Endodermal cell (in vitro differentiated cells): ENCODE measurements at regions not wholly inside any gene's neighbourhood (a gene's known extent, or its start where the extent isn't known, plus 50 kb on each side); places are given as distances from the start of the nearest gene placed in this dataset.

Source experiments
- DNase-seq: peaks from one replicate; pipeline ENCODE4 v3.0.0-alpha.2; 2017
- H3K27ac ChIP-seq: 2 replicates; pipeline ENCODE4 v1.5.1; 2013; ENCODE audit warnings: mild to moderate bottlenecking, low read depth, low read length, moderate library complexity
- H3K27me3 ChIP-seq: 2 replicates; pipeline ENCODE4 v1.6.1; 2013; ENCODE audit warnings: mild to moderate bottlenecking, low read length, moderate library complexity; ENCODE audit not compliant: insufficient read depth, control insufficient read depth, poor library complexity, severe bottlenecking
- H3K36me3 ChIP-seq: 2 replicates; pipeline ENCODE4 v1.7.0; 2013; ENCODE audit warnings: mild to moderate bottlenecking, low read length, moderate library complexity; ENCODE audit not compliant: control insufficient read depth, insufficient read depth
- H3K4me1 ChIP-seq: one replicate; pipeline ENCODE4 v1.7.0; 2013; ENCODE audit warnings: low read length; ENCODE audit not compliant: control insufficient read depth, insufficient read depth
- H3K4me3 ChIP-seq: 2 replicates; pipeline ENCODE4 v1.5.1; 2013; ENCODE audit warnings: mild to moderate bottlenecking, low read length, moderate library complexity
- H3K9ac ChIP-seq: 2 replicates; pipeline ENCODE4 v1.6.1; 2013; ENCODE audit warnings: mild to moderate bottlenecking, low read length, moderate library complexity; ENCODE audit not compliant: poor library complexity, severe bottlenecking; ENCODE audit errors: extremely low read depth
- H3K9me3 ChIP-seq: 2 replicates; pipeline ENCODE4 v1.6.1; 2013; ENCODE audit warnings: mild to moderate bottlenecking, low read length, moderate library complexity; ENCODE audit not compliant: control insufficient read depth
- H3K27ac Mint-ChIP-seq: 2 replicates; pipeline ENCODE4 v1.8.0; 2020; ENCODE audit warnings: mixed read lengths
- H3K27me3 Mint-ChIP-seq: 2 replicates; pipeline ENCODE4 v1.8.0; 2021; ENCODE audit warnings: mild to moderate bottlenecking, mixed read lengths; ENCODE audit not compliant: insufficient read depth
- H3K36me3 Mint-ChIP-seq: 2 replicates; pipeline ENCODE4 v1.8.0; 2020; ENCODE audit warnings: low read depth, mixed read lengths
- H3K4me1 Mint-ChIP-seq: 2 replicates; pipeline ENCODE4 v1.8.0; 2020; ENCODE audit warnings: mixed read lengths
- H3K4me3 Mint-ChIP-seq: 2 replicates; pipeline ENCODE4 v1.8.0; 2020; ENCODE audit warnings: mild to moderate bottlenecking, moderate library complexity, mixed read lengths
- H3K9me3 Mint-ChIP-seq: 2 replicates; pipeline ENCODE4 v1.8.0; 2020; ENCODE audit warnings: mild to moderate bottlenecking, mixed read lengths
- WGBS, 2 experiments: methylation state at CpG; one replicate each; pipeline versions ENCODE4 v1.1.5 to v1.1.7; 2013; ENCODE audit warnings: missing lambda C conversion rate in 2 of 2, mixed read lengths in 1 of 2; ENCODE audit not compliant: insufficient coverage in 1 of 2, insufficient read length in 1 of 2; 5-methylcytosine and 5-hydroxymethylcytosine counted together
- TF ChIP-seq, protein P1 (sequence below): fragments of 200-600 bp; sonication (generic); conservative IDR thresholded peaks from 2 replicates; pipeline ENCODE4 v1.5.0; 2021; ENCODE audit warnings: antibody characterized with exemption, mild to moderate bottlenecking

DNA sequence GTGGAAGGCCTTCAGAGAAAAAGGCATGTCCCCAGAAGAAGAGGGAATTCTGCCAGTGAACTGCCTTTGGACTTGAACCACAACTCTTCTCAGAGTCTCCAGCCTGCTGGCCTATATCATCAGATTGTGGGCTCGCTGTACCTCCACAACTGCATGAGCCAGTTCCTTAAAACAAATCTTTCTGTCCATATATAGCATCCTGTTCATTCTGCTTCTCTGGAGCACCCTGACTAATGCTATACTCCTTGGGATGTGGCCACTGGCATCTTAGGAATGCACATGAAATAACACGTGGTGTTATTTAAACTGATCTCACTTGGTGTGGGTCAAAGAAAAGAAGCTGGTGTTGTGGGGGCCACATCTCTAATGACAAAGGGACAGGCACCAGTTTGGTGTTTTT is 58.3 kb upstream of the VSTM5 start:
- peaks cover 23% of the 10 kb centered on the region for H3K4me1 ChIP-seq
- Mint-ChIP-seq H3K27ac (no peak overlapping the region), H3K4me1 (peaks cover 35% of the 10 kb centered on the region), H3K27me3 (peaks cover 21% of the 10 kb centered on the region), H3K9me3 (no peaks in the 10 kb centered on the region), H3K36me3 (no peaks in the 10 kb centered on the region), H3K4me3 (no peak overlapping the region)
- H3K36me3 ChIP-seq, result no peaks in the 10 kb centered on the region
- H3K27ac ChIP-seq, result no peak overlapping the region
- WGBS, 2 experiments, result 44 to 71% methylated on average over 2 of the region's 2 CpGs
- H3K9me3 ChIP-seq, result no peaks in the 10 kb centered on the region
- peaks cover 40% of the 10 kb centered on the region for H3K27me3 ChIP-seq
- H3K9ac ChIP-seq, result no peak overlapping the region
- TF ChIP-seq, protein P1, sequence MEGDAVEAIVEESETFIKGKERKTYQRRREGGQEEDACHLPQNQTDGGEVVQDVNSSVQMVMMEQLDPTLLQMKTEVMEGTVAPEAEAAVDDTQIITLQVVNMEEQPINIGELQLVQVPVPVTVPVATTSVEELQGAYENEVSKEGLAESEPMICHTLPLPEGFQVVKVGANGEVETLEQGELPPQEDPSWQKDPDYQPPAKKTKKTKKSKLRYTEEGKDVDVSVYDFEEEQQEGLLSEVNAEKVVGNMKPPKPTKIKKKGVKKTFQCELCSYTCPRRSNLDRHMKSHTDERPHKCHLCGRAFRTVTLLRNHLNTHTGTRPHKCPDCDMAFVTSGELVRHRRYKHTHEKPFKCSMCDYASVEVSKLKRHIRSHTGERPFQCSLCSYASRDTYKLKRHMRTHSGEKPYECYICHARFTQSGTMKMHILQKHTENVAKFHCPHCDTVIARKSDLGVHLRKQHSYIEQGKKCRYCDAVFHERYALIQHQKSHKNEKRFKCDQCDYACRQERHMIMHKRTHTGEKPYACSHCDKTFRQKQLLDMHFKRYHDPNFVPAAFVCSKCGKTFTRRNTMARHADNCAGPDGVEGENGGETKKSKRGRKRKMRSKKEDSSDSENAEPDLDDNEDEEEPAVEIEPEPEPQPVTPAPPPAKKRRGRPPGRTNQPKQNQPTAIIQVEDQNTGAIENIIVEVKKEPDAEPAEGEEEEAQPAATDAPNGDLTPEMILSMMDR, result no peak
- H3K4me3 ChIP-seq, result no peak overlapping the region
- DNase-seq, result no peak

DNA sequence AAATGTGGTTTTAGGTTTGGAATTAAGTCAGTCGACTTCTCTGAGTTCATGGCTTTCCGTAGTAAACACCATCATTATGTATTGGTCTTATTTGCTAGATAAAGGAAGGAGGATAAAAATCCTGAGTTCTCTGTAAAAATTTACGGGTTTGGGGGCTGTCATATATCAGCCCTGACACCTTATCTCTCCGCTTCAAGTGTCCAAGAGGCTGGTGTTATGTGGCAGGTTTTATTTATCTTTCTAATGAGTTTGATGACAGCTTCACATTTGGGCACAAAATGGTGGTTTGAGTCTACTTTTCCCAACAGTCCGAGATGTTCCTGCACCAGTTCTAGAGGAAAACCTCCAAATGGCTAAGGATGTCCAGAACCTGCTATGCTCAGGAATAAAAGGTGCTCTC is 67.3 kb upstream of the VSTM5 start:
- peaks cover 7% of the 10 kb centered on the region for H3K4me1 Mint-ChIP-seq
- Histone ChIP-seq H3K27me3 (no peaks in the 10 kb centered on the region), H3K9ac (no peak overlapping the region), H3K4me3 (no peak overlapping the region), H3K9me3 (peaks cover 17% of the 10 kb centered on the region), H3K4me1 (no peaks in the 10 kb centered on the region), H3K36me3 (no peaks in the 10 kb centered on the region), H3K27ac (no peak overlapping the region)
- H3K9me3 Mint-ChIP-seq, result peaks cover 10% of the 10 kb centered on the region
- 95 to 96% methylated on average over 4 to 5 of the region's 5 CpGs for WGBS, 2 experiments
- no peak overlapping the region for H3K4me3 Mint-ChIP-seq
- H3K27ac Mint-ChIP-seq, result no peak overlapping the region
- no peaks in the 10 kb centered on the region for H3K36me3 Mint-ChIP-seq
- H3K27me3 Mint-ChIP-seq, result no peaks in the 10 kb centered on the region
- DNase-seq, result no peak
- TF ChIP-seq, protein P1, result no peak

DNA sequence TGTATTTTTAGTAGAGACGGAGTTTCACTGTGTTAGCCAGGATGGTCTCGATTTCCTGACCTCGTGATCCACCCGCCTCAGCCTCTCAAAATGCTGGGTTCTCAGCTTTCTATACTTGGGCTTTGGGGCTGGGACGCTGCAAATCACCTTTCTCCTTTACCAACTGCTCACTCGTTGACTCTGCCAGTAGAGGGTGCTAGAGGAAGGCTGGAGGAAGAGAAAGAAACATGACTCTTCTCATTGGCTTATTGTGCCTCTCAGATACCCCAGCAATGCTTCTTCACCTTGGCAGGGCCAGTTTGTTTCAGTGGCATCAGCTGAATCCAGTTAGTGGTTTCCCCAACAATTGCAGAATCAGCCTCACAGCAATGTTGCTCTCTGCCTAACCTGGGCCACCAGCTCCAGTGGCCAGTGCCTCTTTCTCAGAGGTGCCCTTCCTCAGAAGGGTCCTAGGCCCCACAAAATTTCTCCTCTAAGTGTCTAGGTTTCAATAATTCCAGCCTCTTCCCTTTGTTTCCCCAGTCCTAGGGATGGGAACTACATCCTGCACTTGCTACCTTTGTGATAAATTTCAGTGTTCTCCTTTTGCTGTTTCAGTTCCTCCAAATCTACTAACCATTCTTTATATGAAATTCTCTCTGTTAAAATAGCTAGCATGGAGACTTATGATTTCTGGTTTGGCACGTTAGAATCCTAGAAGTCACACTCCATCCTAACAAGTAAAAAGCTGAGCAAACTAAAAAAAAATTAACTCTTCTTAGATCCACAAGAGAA is 71.5 kb upstream of the VSTM5 start:
- TF ChIP-seq, protein P1, result peak; percentile 92
- H3K27me3 ChIP-seq, result no peaks in the 10 kb centered on the region
- peaks cover 10% of the 10 kb centered on the region for H3K9me3 Mint-ChIP-seq
- no peaks in the 10 kb centered on the region for H3K36me3 ChIP-seq
- H3K4me3 Mint-ChIP-seq, result no peak overlapping the region
- no peaks in the 10 kb centered on the region for H3K27me3 Mint-ChIP-seq
- 30 to 51% methylated on average over 2 to 7 of the region's 7 CpGs for WGBS, 2 experiments
- no peak overlapping the region for H3K27ac ChIP-seq
- peaks cover 6% of the 10 kb centered on the region for H3K9me3 ChIP-seq
- H3K4me1 Mint-ChIP-seq, result no peaks in the 10 kb centered on the region
- H3K27ac Mint-ChIP-seq, result no peak overlapping the region
- peak; percentile 92 for DNase-seq
- no peak overlapping the region for H3K4me3 ChIP-seq
- H3K9ac ChIP-seq, result no peak overlapping the region
- no peaks in the 10 kb centered on the region for H3K36me3 Mint-ChIP-seq
- no peaks in the 10 kb centered on the region for H3K4me1 ChIP-seq
